ENCODE measurements at regions not wholly inside any gene's neighbourhood (a gene's known extent, or its start where the extent isn't known, plus 50 kb on each side); places are given as distances from the start of the nearest gene placed in this dataset.

- no peak for DNase-seq (ENCODE audit: low read depth, low spot score)
- H3K4me3 ChIP-seq (ENCODE audit: low read depth, low read length) = no peak overlapping the region
- ChIA-PET POLR2A (no interaction called here), CTCF (no interaction called here)
- no peak for TF ChIP-seq CTCF (IDR thresholded peaks at IDR 0.05; ENCODE audit: insufficient read depth, low read length, missing control alignments)
These were observed 249.6 kb downstream of the PLA2G4A start for GRCh38 chr1:187078321-187078720.

- DNase-seq (ENCODE audit: low read depth, low spot score) = no peak
- POLR2A ChIA-PET = no interaction called here
- no peak overlapping the region for H3K4me3 ChIP-seq (ENCODE audit: low read depth, low read length)
- CTCF ChIA-PET = no interaction called here
- TF ChIP-seq CTCF (IDR thresholded peaks at IDR 0.05; ENCODE audit: insufficient read depth, low read length, missing control alignments) = no peak
These were observed 250.2 kb downstream of the PLA2G4A start for GRCh38 chr1:187078916-187079315.

GRCh38 chr1:187079330-187079729, 250.6 kb downstream of the PLA2G4A start:
- H3K4me3 ChIP-seq (ENCODE audit: low read depth, low read length) = no peak overlapping the region
- ChIA-PET POLR2A (no interaction called here), CTCF (no interaction called here)
- no peak for TF ChIP-seq CTCF (IDR thresholded peaks at IDR 0.05; ENCODE audit: insufficient read depth, low read length, missing control alignments)
- DNase-seq (ENCODE audit: low read depth, low spot score) = no peak

GRCh38 chr1:187091666-187092065, 262.9 kb downstream of the PLA2G4A start:
- ChIA-PET POLR2A (no interaction called here), CTCF (no interaction called here)
- TF ChIP-seq CTCF (IDR thresholded peaks at IDR 0.05; ENCODE audit: insufficient read depth, low read length, missing control alignments) = no peak
- no peak for DNase-seq (ENCODE audit: low read depth, low spot score)
- H3K4me3 ChIP-seq (ENCODE audit: low read depth, low read length) = no peak overlapping the region

- no peak for DNase-seq (ENCODE audit: low read depth, low spot score)
- POLR2A ChIA-PET = no interaction called here
- no peak for TF ChIP-seq CTCF (IDR thresholded peaks at IDR 0.05; ENCODE audit: insufficient read depth, low read length, missing control alignments)
- no peak overlapping the region for H3K4me3 ChIP-seq (ENCODE audit: low read depth, low read length)
- CTCF ChIA-PET = no interaction called here
These were observed 263.4 kb downstream of the PLA2G4A start for GRCh38 chr1:187092104-187092503.

- ChIA-PET POLR2A (no interaction called here), CTCF (no interaction called here)
- TF ChIP-seq CTCF (IDR thresholded peaks at IDR 0.05; ENCODE audit: insufficient read depth, low read length, missing control alignments) = no peak
- no peak for DNase-seq (ENCODE audit: low read depth, low spot score)
- H3K4me3 ChIP-seq (ENCODE audit: low read depth, low read length) = no peak overlapping the region
These were observed 267.9 kb downstream of the PLA2G4A start for GRCh38 chr1:187096689-187097088.
